ENCODE measurements at regions not wholly inside any gene's neighbourhood (a gene's known extent, or its start where the extent isn't known, plus 50 kb on each side); places are given as distances from the start of the nearest gene placed in this dataset.

- DNase-seq: no peak
- no peaks in the 10 kb centered on the region for H3K27me3 ChIP-seq (replicated peaks; ENCODE audit: insufficient read depth, low read length)
- H4K20me1 ChIP-seq (ENCODE audit: insufficient read depth, low read length): no peaks in the 10 kb centered on the region
- no peaks in the 10 kb centered on the region for H3F3A ChIP-seq (ENCODE audit: insufficient read depth, low read length)
- H3K9me3 ChIP-seq (replicated peaks; ENCODE audit: insufficient read depth, low read length): no peaks in the 10 kb centered on the region
- H2AFZ ChIP-seq (ENCODE audit: low read length): no peak overlapping the region
- H3K27ac ChIP-seq (ENCODE audit: low read length): no peak overlapping the region
- H3K79me2 ChIP-seq (ENCODE audit: low read length): no peaks in the 10 kb centered on the region
- H3K4me3 ChIP-seq (ENCODE audit: low read length): no peak overlapping the region
- TF ChIP-seq CTCF (IDR thresholded peaks at IDR 0.05; ENCODE audit: low read length) (no peak), EZH2 (optimal IDR thresholded peaks at IDR 0.05; ENCODE audit: low read depth, low read length) (no peak)
- no peak overlapping the region for H3K4me2 ChIP-seq (ENCODE audit: low read depth, low read length)
- H3K36me3 ChIP-seq (replicated peaks; ENCODE audit: insufficient read depth, low read length): no peaks in the 10 kb centered on the region
- H3K9ac ChIP-seq (ENCODE audit: low read length): no peak overlapping the region
- no peaks in the 10 kb centered on the region for H3K9me2 ChIP-seq (replicated peaks; ENCODE audit: insufficient read depth, low read length)
- no peaks in the 10 kb centered on the region for H3K4me1 ChIP-seq (ENCODE audit: low read length)
These were observed 315.8 kb downstream of the SOX4 start for GRCh38 chr6:21909321-21909720.

GRCh38 chr6:21911208-21911607, 317.7 kb downstream of the SOX4 start:
- Histone ChIP-seq H3K27me3 (replicated peaks; ENCODE audit: insufficient read depth, low read length) (no peaks in the 10 kb centered on the region), H3K4me1 (ENCODE audit: low read length) (no peaks in the 10 kb centered on the region), H3K36me3 (replicated peaks; ENCODE audit: insufficient read depth, low read length) (no peaks in the 10 kb centered on the region), H3K4me2 (ENCODE audit: low read depth, low read length) (no peak overlapping the region), H3K27ac (ENCODE audit: low read length) (no peak overlapping the region), H3F3A (ENCODE audit: insufficient read depth, low read length) (no peaks in the 10 kb centered on the region), H3K9ac (ENCODE audit: low read length) (no peak overlapping the region), H4K20me1 (ENCODE audit: insufficient read depth, low read length) (no peaks in the 10 kb centered on the region), H3K4me3 (ENCODE audit: low read length) (no peak overlapping the region), H3K79me2 (ENCODE audit: low read length) (no peaks in the 10 kb centered on the region), H3K9me2 (replicated peaks; ENCODE audit: insufficient read depth, low read length) (no peaks in the 10 kb centered on the region), H2AFZ (ENCODE audit: low read length) (no peak overlapping the region), H3K9me3 (replicated peaks; ENCODE audit: insufficient read depth, low read length) (no peaks in the 10 kb centered on the region)
- no peak for TF ChIP-seq EZH2 (optimal IDR thresholded peaks at IDR 0.05; ENCODE audit: low read depth, low read length)
- no peak for TF ChIP-seq EZH2phosphoT487 (IDR thresholded peaks at IDR 0.05; ENCODE audit: low read length)
- TF ChIP-seq CTCF (IDR thresholded peaks at IDR 0.05; ENCODE audit: low read length): no peak
- no peak for DNase-seq

- no peaks in the 10 kb centered on the region for H3K79me2 ChIP-seq (ENCODE audit: low read length)
- no peaks in the 10 kb centered on the region for H3K4me1 ChIP-seq (ENCODE audit: low read length)
- H2AFZ ChIP-seq (ENCODE audit: low read length): no peak overlapping the region
- TF ChIP-seq EZH2 (optimal IDR thresholded peaks at IDR 0.05; ENCODE audit: low read depth, low read length) (no peak), EZH2phosphoT487 (IDR thresholded peaks at IDR 0.05; ENCODE audit: low read length) (no peak), CTCF (IDR thresholded peaks at IDR 0.05; ENCODE audit: low read length) (no peak)
- H3K36me3 ChIP-seq (replicated peaks; ENCODE audit: insufficient read depth, low read length): no peaks in the 10 kb centered on the region
- no peak overlapping the region for H3K4me2 ChIP-seq (ENCODE audit: low read depth, low read length)
- no peaks in the 10 kb centered on the region for H3K9me2 ChIP-seq (replicated peaks; ENCODE audit: insufficient read depth, low read length)
- DNase-seq: no peak
- H3K27me3 ChIP-seq (replicated peaks; ENCODE audit: insufficient read depth, low read length): no peaks in the 10 kb centered on the region
- no peaks in the 10 kb centered on the region for H3K9me3 ChIP-seq (replicated peaks; ENCODE audit: insufficient read depth, low read length)
- no peaks in the 10 kb centered on the region for H4K20me1 ChIP-seq (ENCODE audit: insufficient read depth, low read length)
- no peak overlapping the region for H3K27ac ChIP-seq (ENCODE audit: low read length)
- no peak overlapping the region for H3K4me3 ChIP-seq (ENCODE audit: low read length)
- no peaks in the 10 kb centered on the region for H3F3A ChIP-seq (ENCODE audit: insufficient read depth, low read length)
- no peak overlapping the region for H3K9ac ChIP-seq (ENCODE audit: low read length)
These were observed 318.7 kb downstream of the SOX4 start for GRCh38 chr6:21912151-21912832.

All from MM.1S (cell line).